Stomach (tissue), 8 donors: ENCODE measurements at regions not wholly inside any gene's neighbourhood (a gene's known extent, or its start where the extent isn't known, plus 50 kb on each side); places are given as distances from the start of the nearest gene placed in this dataset.
"Not testable (repeated sequence)": the region's sequence is repeated elsewhere in the genome, so short reads cannot be mapped to it uniquely, and the experiment has no call there.

Source experiments
- DNase-seq, 2 donors: peaks; one replicate each; pipeline versions ENCODE4 v3.0.0 to v3.0.0-alpha.2; 2013 to 2019
- H3K27ac ChIP-seq, 5 donors: fragments of 200-600 bp in 4 of 5; sonication (generic) in 4 of 5; one replicate each; pipeline ENCODE4 v1.5.1; 2013 to 2019; ENCODE audit warnings: mild to moderate bottlenecking in 1 of 5, moderate library complexity in 1 of 5
- H3K27me3 ChIP-seq, 3 donors: fragments of 200-600 bp; sonication (generic); one replicate each; pipeline ENCODE4 v1.5.1; 2017 to 2019; ENCODE audit warnings: mixed run types in 1 of 3
- H3K36me3 ChIP-seq, 4 donors: fragments of 200-600 bp; sonication (generic); 1 replicate in 3 of 4; 2 replicates in 1 of 4; pipeline ENCODE4 v1.5.1; 2016 to 2019
- H3K4me1 ChIP-seq, 4 donors: fragments of 200-600 bp; sonication (generic); one replicate each; pipeline ENCODE4 v1.5.1; 2016 to 2019
- H3K4me3 ChIP-seq, 4 donors: fragments of 200-600 bp; sonication (generic) in 3 of 4; one replicate each; pipeline ENCODE4 v1.5.1; 2016 to 2019; ENCODE audit warnings: mild to moderate bottlenecking in 1 of 4
- H3K9me3 ChIP-seq, 4 donors: fragments of 200-600 bp; sonication (generic); one replicate each; pipeline ENCODE4 v1.5.1; 2016 to 2019
- POLR2AphosphoS5 ChIP-seq, 3 donors: sonication (generic); formaldehyde crosslinking; IDR thresholded peaks; one replicate each; pipeline ENCODE4 v1.6.1; 2016; ENCODE audit warnings: antibody characterized with exemption in 3 of 3
- WGBS, 5 donors: extraction: QIAGEN DNeasy Blood & Tissue Kit in 3 of 5; methylation state at CpG; one replicate each; pipeline versions ENCODE4 v1.1.5 to v1.1.7; 2013 to 2018; 5-methylcytosine and 5-hydroxymethylcytosine counted together
- intact Hi-C: fragments of 100-400 bp; cut with DNase I; formaldehyde crosslinking; loops from one replicate; pipeline ENCODE4 v1.15.1; 2023; ENCODE audit warnings: low total_unique reads
- small RNA-seq, 4 donors: library from RNA; depleted of rRNA; stranded (forward); fragments of <200 nt; gene quantifications; one replicate each; pipeline ENCODE3, GENCODE V24; 2016
- TF ChIP-seq, protein P1 (sequence below), 7 experiments: fragments of 450-650 bp in 4 of 7; fragments of 200-600 bp in 3 of 7; sonication (generic) in 3 of 7; IDR thresholded peaks; one replicate each; pipeline ENCODE4 v1.5.1; 2016 to 2019; ENCODE audit warnings: antibody characterized with exemption in 7 of 7, control low read depth in 2 of 7, mild to moderate bottlenecking in 1 of 7
- donor health status: healthy with polysubstance abuse.
- donor health status: Bipolar disorder and iron deficiency.
- donor health status: healthy.

DNA sequence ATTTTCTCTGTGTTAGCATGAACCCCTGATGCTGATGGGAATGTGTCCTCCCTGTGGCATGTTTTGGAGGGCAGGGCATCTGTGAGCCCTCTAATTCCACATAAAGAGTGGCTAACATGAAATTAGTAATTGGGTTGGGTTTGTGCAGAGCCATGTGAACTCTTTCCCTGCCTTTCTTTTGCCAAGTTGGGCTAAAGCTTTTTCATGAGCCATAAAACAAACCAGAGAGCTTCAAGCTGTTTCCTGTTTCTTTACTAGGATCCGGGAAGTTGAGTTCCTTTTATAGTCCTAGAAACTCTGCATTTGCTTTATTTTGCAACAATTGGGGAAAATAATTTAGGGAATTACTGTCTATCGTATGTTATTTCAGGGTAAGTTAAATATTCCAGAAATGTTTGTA, 247.1 kb downstream of the RTP5 start:
- H3K4me1 ChIP-seq, H3K9me3 ChIP-seq, H3K27ac ChIP-seq, H3K27me3 ChIP-seq, DNase-seq, H3K4me3 ChIP-seq, intact Hi-C loops, H3K36me3 ChIP-seq: not testable (repeated sequence)
- WGBS, 5 donors: 33 to 57% (median 44%) methylated on average over 1 of the region's 2 CpGs; no CpG with 5 or more reads in 1 of the 5 donors

DNA sequence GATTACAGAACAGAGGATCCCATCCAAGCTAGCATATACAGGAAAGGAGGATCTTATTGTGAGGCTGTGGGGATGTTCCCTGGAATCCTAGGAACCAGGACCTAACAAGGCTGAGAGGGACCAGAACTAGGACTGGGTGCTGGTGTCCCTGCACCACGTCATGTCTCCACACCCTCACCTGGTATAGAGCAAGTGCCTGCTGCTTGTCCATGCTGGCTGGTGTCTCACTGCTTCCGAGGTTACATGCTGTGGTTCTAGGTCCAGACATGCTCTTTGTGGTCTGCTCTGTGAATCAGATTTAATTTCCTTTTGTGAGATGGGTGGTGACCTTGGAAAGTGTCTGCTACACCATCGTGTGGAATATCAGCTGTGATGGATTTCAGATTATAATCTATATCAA, 247.8 kb downstream of the RTP5 start:
- H3K27me3 ChIP-seq: not testable (repeated sequence)
- WGBS, 5 donors: no CpG with 5 or more reads among the region's 3 CpGs

DNA sequence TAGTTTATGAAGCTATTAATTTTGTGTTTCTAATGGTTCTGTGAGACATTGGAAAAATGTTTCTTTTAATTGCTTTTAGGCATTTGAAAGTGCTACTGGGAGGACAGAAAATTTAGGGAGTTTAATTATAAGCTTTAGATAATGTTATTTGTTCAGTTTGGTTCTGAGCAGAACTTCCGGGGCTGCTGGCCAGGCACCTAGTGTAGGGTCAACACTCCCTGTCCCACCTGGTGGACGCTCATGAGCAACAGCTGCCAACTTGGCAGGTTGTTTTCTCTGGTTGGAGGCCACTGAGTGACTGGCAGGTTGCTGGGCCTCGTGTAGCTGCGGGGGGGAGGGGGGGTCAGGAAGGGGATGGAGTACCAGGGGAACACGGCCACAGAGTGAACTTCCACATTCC, 250.2 kb downstream of the RTP5 start:
- DNase-seq: peak; percentile 4 to 81
- H3K4me1 ChIP-seq, H3K36me3 ChIP-seq, H3K9me3 ChIP-seq, H3K4me3 ChIP-seq, H3K27me3 ChIP-seq, intact Hi-C loops: not testable (repeated sequence)
- peak overlapping the region in 2 of 5 donors; percentile 31 to 38 for H3K27ac ChIP-seq
- TF ChIP-seq POLR2AphosphoS5 (IDR thresholded peaks at IDR 0.05): peak in 1 of 3 donors; percentile 43
- TF ChIP-seq, protein P1, sequence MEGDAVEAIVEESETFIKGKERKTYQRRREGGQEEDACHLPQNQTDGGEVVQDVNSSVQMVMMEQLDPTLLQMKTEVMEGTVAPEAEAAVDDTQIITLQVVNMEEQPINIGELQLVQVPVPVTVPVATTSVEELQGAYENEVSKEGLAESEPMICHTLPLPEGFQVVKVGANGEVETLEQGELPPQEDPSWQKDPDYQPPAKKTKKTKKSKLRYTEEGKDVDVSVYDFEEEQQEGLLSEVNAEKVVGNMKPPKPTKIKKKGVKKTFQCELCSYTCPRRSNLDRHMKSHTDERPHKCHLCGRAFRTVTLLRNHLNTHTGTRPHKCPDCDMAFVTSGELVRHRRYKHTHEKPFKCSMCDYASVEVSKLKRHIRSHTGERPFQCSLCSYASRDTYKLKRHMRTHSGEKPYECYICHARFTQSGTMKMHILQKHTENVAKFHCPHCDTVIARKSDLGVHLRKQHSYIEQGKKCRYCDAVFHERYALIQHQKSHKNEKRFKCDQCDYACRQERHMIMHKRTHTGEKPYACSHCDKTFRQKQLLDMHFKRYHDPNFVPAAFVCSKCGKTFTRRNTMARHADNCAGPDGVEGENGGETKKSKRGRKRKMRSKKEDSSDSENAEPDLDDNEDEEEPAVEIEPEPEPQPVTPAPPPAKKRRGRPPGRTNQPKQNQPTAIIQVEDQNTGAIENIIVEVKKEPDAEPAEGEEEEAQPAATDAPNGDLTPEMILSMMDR (IDR thresholded peaks at IDR 0.05): peak in 1 of 7 experiments; percentile 8
- WGBS, 5 donors: 24 to 42% (median 30%) methylated on average over 1 to 5 of the region's 5 CpGs

More for the DNA sequence above, 247.8 kb downstream of the RTP5 start:
- H3K4me1 ChIP-seq, H3K36me3 ChIP-seq, DNase-seq, H3K4me3 ChIP-seq, H3K27ac ChIP-seq, intact Hi-C loops, H3K9me3 ChIP-seq: not testable (repeated sequence)

DNA sequence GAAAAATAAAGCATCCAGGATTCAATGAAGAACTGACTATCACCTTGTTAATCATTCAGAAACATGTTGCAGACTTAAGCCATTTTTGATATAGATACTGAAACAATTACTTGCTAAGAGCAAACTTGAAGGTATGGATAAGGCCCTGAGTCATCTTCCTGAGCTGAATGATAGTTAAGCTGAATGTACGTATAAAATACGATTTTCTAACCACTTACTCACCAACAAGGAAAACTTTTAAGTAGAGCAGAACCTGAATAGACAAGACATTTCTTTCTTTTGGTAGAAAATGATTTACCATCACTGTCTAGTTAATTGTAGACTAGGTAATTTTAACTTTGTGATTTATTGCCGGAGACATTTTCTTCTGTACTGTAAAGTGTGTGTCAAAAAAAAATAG, 261.2 kb downstream of the RTP5 start:
- H3K9me3 ChIP-seq, H3K27me3 ChIP-seq, H3K4me3 ChIP-seq, intact Hi-C loops, DNase-seq, H3K36me3 ChIP-seq, H3K27ac ChIP-seq, H3K4me1 ChIP-seq: not testable (repeated sequence)
- 81 to 93% (median 89%) methylated on average over 3 of the region's 3 CpGs for WGBS, 5 donors

DNA sequence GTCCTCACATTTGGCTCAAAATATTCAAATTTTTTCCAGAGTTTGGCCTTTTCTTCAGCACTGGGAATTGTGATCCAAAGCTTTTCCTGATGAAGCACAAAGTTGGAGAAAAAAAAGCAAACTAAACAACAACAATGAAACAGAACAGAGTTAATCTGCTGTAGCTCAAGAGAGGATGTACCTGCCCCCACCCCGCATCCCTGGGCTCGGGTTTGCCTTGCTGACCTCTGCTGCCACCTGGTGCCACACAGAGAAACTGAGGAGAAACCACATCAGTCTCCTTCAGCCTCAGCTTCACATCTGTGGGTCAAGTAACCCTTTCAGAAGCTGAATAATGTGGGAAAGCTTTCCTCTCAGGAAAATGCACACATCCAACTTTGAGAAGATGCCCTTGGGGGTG, 290.4 kb downstream of the RTP5 start:
- 3 to 8% (median 6%) methylated on average over 2 of the region's 2 CpGs; no CpG with 5 or more reads in 1 of the 5 donors for WGBS, 5 donors
- H3K27me3 ChIP-seq, DNase-seq, H3K36me3 ChIP-seq, H3K27ac ChIP-seq, H3K4me3 ChIP-seq, H3K9me3 ChIP-seq, H3K4me1 ChIP-seq, intact Hi-C loops: not testable (repeated sequence)
- TF ChIP-seq, protein P1 (IDR thresholded peaks at IDR 0.05): peak in 1 of 7 experiments; percentile 33

DNA sequence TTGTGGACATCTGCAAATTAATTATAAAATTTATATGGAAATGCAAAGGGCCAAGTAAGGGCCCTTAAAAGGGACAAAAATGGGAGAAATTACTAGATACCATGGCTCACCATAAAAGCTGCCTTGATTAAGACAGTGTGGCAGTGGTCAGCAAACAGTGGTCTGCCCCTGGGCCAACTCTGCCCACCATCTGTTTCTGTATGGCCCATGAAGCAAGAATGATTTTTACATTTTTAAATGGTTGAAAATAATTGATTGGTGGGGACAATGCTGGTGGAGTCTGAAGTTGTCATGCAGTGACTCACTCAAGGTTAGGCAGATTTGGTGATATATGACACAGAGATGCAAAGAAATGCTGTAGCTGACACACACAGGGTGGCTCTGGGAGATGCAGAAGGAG, 295.6 kb downstream of the RTP5 start:
- intact Hi-C loops, H3K27me3 ChIP-seq, DNase-seq, H3K27ac ChIP-seq, H3K4me3 ChIP-seq, H3K36me3 ChIP-seq, H3K9me3 ChIP-seq, H3K4me1 ChIP-seq: not testable (repeated sequence)

DNA sequence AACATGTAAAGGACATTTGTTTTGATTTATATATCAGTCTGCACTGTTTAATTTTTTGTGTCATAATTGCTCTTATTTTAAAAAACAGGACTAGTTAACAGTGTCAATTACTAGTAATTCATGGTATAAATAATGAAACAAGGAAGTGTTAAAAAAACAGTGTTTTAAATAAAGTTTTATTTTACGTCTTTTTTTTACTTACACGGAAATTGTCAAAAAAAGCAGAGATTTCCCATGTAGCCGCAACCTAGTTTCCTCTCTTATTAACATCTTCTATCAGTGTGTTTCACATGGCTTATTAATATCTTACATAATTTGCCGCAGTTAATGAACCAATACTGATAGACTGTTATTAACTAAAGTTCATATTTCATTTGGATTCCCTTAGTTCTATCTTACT, 301.8 kb downstream of the RTP5 start:
- intact Hi-C loops, H3K9me3 ChIP-seq, DNase-seq, H3K4me3 ChIP-seq, H3K27me3 ChIP-seq, H3K36me3 ChIP-seq, H3K27ac ChIP-seq, H3K4me1 ChIP-seq: not testable (repeated sequence)
- 93 to 97% (median 94%) methylated on average over 4 of the region's 4 CpGs for WGBS, 5 donors

Small RNAs in the stretch of these regions (small RNA-seq; reads per million reads assigned to genes)
- gene CICP10: 0 reads per million in 4 donors
- gene SEPT14P2: 0 reads per million in 4 donors
